Glomerular endothelial cell (primary cell): ENCODE measurements at regions not wholly inside any gene's neighbourhood (a gene's known extent, or its start where the extent isn't known, plus 50 kb on each side); places are given as distances from the start of the nearest gene placed in this dataset.

Experiments
- DNase-seq: peaks from one replicate; pipeline ENCODE4 v3.0.0-alpha.2; 2011; ENCODE audit warnings: low read depth, low spot score; ENCODE audit errors: extremely low read depth

DNA sequence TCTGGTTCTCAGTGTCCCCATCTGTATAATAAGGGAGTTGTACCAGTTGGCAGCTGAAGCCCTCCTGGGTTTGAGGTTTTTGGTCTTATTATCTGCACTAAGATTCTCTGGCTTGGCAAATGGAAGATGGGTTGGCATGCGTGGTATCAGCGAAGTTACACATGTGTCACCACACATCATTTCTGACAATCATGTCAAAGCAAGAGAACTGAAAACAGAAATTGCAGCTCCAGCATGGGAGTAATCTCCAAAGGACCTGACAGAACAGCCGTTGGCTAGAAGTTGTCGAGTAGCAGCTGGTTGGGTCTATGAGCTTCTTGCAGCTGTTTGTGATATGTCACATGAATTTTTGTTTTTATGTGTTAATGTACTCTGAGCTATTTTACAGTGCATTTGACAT is 317.4 kb downstream of the SLC4A3 start:
- DNase-seq = no peak

DNA sequence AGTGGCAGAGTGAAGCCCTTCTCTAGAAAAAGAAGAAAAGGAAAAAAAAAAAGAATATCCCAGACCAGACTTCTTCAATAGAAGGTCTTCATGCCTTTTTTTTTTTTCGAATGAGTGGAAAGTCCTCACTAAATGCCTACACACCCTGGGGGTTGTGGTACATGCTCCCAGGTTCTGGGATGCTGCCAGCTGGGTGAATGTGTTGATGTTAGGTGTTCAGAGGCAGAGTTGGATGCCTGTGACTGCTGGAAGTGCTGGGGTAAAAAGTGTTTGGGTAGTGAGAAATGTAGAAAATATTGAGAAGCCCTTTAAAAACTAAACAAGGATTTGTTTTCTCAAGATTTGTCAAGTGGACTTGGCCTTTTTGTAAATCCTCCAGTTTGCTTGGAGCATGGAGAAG is 318.6 kb downstream of the SLC4A3 start:
- DNase-seq = no peak

DNA sequence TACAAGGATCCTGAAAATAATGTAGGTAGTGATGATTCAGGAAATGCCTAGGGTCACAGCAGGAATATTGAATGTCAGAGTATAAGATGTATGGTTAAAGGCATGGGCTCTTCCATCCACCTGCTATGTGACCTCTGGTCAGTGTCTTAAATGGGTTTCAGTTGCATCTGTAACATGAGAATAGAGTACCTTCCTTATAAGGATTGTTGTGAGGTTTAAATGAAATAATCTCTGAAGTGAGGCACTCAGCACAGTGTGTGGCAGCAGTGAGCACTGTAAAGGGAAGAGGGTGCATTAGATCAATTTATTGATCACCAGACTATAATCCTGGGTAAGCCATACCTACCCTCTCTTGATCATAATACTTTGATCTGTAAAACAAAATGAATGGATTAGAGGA is 319.1 kb downstream of the SLC4A3 start:
- no peak for DNase-seq

DNA sequence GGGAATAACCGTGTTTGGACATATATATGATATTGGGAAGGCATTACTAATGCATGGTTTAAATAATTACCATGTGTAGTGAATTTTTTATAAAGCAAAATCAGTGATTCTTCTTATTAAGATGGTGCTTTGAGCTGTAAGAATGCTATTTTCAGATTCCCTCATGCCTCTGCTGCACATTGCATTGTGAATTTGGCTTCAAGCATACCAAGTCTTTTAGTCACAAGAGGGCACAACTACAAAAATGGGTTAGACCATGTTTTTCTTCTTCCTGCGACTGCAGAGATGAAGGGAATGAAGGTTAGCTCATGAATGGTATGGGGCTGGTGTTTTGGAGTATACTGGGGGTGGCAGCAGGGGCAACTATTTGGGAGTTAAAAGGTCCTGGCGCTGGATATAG is 320.1 kb downstream of the SLC4A3 start:
- DNase-seq = no peak

DNA sequence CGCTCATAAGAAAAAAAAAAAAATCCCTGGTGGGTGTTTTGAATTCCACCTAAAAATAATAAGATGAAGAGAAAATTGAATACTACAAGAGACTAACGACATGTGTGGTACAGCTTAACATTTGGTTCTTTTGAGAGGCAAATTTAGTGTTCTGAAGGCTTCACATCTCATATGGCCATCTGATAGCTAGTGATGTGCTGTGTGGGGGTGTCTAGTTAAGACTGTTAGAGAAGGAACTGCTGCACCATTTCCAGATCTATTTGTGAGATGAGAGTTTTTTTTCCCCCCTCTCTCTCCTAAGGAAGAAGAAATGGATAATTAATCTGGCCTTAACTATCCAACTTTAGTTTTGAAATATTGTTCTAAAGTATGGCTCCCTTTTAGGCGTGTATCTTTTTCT is 321.6 kb downstream of the SLC4A3 start:
- DNase-seq = no peak

DNA sequence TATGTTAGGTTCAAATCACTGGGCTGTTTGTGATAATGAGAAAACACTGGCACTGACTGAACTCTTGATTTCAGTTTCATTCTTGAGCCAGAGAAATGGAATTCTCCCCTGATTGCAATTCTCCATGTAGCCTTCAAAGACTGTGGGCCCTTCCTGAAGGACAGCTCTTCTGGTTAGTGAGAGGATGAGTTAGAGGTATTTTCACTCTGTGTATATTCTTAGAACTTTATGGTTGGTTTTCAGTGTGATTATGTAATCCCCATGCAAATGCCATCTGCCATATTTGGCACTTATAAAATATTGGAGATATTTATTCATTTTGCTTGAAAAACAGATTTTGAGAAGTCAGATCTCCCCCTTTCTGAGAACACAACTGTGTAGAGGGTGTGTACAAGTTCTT is 323.7 kb downstream of the SLC4A3 start:
- no peak for DNase-seq

DNA sequence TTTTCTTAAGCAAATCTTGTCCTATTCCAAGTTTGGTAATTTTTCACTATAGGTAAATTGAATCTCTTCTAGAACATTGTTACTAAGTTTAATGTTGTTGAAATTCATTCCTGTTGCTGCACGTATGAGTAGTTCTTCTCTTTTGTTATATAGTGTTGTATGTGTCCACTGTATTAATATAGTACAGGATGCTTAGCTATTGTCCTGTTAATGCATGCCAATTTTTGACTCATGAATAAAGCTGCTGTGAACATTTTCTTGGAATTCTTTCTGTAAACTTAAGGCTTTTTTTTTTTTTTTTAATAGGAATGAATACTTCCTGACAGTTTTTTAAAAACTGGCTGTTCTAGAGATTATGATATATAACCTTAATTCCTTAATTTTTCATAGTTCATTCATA is 326.9 kb downstream of the SLC4A3 start:
- no peak for DNase-seq

DNA sequence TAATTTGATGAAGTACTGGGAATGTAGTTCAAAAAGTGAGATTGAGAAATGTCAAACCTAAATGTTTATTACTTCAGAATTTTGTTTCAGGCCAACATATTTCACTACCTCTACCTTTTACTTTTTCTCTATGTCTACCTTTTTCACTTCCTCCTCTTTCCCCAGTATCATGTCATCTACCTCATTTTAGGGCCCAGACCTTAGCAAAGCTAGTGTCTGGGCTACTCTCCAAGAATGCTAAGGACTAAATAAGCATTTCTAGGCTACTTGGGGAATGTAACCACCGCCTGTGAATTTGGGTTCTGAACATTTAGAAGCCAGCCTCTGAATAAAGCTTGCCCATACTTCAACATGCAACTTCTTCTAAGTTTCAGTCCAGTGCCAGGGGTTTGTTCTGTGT is 330.4 kb downstream of the SLC4A3 start:
- DNase-seq = no peak

DNA sequence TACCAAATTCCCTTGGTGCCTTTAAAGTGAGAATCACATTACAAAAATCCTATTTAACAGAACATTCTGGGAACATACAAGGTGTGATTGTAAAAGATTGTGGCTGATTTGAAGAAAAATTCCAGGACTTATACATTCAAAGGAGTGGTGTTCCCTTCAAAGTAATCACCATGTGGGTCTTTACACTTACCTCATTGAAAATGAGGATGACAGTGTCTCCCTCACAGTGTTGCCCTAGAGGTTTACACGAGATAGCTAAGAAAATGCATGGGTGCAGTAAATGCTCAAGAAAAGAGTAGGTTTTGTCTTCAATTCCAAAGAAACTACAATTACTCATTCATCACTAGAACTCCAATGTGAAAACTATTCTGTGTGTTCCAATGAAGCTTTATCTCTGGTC is 331.5 kb downstream of the SLC4A3 start:
- no peak for DNase-seq

DNA sequence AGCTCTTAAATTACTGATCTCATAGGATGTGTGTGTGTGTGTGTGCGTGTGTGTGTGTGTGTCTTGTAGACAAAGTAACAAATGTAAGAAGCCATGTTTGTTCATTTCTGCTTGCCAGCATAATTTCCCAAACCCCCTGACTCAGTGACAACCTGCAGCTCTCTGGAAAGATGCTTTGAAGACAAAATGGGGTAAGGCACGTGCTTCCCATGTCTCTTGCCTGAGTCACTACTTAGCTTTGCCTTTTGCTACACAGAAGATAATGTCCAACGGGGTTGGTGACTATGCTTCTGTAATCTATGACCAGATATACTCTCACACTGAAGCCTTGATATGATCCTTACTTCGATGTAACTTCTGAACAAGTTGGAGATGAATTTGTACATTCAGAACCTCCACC is 332.0 kb downstream of the SLC4A3 start:
- DNase-seq = no peak

DNA sequence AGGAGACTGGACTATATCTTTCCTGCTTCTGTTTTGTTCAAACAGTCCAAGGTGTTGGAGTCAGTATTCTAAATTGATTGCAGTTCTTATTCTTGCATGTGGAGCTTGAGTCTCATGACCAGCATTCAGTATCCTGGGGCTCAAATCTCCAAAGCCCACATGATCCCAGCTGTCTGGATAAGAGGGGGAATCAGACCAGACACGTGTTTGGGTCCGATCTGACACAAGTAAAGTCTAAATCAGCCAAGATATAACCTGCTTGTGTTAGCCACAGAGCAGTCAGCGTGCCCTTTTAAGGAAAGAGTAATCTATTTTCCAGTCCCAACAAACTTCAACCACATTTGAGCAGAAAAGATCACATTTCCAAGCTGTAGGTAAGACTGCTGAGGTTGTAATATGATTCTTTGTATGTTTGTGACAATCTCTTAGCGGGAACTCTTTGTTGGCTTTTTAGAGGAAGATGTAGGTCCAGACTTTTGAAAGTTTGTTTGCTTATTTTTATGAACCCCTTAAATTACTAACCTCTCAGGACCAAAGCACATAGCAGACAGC is 334.6 kb downstream of the SLC4A3 start:
- DNase-seq = no peak

DNA sequence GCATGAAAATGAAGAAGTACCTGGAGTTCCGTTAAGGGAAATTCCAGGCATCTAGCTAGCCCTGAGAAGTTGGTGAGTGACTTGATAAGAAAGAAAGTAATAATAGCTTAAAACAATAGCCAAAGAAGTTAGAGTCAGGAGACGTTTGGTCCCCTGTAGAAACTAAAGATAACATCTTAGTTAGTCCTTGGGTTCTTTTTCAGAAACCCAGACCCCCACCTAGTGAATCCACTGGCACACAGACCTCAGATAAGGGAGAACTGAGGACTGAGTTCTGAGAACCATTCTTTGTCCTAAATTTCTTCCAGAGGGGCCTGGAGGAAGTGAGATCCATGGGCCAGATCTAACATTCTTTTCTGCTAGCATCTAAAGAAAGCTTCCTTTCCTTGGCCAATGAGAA is 335.4 kb downstream of the SLC4A3 start:
- no peak for DNase-seq

DNA sequence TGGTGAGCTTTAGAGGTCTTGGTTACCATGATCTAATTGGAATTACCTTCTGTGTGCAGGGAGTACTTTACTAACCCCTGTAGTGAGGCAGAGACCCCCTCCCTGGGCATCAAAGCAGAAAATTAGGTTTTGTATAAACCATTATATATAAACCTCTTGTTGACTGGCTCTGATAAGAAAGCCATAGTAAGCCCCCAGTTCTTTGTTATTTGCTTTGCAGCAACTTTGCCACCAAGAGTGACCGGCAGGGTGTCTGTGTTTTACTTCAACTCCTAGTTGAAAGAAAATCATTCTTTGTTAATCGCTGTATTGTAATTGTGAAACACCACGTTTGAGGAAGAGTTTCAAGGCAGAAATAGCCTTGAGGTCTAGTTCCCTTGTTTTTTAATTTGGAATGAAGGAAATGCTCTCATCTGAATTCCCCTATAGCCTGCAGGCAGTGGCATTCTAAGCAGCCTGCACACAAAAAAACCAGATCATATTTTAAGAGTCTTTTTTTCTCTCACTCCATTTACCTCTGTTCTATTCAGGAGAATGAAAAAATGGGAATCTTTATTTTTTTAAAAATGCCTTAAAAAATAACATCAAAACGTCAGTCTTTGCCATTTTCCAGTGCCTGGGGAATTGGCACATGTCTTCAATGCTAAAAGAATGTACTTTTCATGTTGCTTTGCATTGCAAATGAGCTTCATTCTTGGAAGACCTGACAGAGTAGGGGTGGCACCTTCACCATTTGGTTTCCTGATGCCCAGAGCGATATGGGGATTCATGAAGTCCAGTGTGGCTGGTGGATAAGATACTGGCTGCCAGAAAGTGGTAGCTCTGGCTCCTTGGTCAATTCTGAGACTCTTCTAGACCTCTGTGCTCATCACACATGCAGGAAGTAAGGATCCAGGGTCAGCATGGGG is 338.1 kb downstream of the SLC4A3 start:
- no peak for DNase-seq

DNA sequence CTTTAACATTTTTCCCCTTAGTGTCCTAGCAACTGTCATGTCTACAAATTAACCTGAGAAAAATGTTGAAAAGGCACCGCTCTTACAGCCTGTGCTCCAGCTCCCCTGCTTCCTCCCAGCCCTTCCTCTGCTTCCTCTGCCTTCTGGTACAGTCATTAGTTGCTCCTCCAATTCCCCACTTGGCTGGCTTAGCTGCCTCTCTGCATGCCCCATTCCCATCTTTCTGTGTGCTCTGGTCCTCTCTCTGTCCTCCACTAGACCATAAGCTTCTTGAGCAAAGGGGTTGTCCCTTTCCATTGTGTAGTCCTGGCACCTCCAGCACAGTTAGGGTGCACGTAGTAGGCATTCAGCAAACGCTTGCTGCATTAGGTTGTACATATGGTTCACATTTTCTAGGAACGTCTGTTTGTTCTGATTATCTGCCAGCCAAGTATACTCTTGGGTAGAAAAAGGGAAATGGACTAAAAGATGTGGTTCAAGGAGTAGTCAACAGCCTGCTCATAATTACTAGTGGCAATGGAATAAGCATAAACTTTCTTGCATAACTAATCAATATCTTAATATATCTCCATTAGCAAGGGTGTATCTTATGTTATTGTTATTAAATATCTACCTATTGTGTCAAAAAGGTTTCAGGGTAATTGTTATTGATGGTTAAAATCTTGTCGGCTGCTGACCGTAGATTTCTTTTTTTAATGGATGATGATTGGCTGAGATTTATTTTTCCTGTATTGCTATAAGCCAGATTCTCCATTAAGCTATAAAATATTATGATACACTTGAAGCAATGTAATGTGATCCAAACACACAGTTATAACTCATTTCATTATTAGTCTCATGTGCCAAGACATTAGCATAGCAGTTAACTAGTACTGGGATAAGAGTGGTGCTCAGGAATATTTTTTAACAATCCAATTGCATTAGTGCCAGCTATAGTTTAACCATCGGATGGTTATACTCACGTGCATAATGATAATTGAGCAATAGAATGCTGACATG is 340.1 kb downstream of the SLC4A3 start:
- DNase-seq = no peak

DNA sequence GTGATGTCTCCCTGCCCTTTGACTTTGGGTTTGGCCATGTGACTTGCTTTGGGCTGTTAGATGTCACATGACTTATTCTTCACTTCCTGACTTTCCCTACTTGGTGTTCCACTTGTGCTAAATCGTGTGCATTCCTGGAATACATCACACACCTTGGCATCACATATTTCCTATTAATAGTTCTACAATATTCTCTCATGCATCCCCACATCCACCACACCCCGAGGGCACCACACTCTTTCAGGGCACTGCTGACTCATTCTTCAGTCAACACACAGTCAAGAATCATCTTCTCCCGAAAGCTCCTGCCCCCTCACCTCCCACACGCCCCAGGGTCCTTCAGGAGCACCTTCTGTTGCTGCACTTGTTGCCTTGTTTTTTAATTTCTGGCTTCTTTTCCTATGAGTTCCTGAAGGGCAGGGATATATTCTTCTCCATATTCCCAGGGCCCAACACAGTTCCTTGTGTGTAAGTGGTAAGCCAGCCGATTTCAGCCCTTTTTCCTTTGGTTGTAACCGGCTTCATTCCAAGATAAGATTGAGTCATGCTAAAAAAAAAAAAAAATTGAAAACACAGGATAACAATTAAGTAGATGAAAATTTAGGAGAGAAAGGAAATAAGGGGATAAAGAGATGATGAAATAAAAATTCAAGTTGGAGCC is 341.4 kb downstream of the SLC4A3 start:
- no peak for DNase-seq

DNA sequence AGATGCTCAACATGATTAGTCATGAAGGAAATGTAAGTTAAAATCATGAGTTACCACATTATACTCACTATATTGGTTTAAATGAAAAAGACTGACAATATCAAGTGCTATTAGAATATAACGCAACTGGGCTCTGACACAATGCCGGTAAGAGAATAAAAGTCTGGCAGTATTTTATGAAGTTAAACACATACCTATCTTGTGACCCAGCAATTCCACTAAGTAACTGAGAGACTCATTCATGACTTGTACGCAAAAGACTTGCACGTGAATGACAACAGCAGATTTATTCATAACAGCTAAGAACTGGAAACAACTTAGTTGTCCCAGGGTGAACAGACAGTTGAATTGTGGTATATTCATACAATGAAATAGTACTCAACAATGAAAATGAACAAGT is 342.1 kb downstream of the SLC4A3 start:
- no peak for DNase-seq

DNA sequence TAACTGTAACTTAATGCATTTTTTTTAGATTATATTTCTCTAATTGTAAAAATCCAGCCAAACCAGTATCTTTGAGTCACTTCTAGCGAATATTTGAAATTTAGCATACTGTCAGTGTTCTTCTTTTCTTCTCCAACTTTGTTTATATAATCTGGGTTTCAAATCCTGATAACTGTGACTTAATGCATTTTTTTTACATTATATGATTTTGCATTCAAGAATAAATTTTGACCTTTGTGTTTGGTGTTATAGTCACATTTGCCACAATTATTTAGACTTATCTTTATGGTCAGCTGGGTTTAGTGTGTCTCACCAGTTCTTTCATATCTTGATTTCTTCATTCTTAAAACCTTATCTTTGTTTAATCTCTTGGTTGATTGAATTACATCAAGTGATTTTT is 345.7 kb downstream of the SLC4A3 start:
- DNase-seq = no peak

DNA sequence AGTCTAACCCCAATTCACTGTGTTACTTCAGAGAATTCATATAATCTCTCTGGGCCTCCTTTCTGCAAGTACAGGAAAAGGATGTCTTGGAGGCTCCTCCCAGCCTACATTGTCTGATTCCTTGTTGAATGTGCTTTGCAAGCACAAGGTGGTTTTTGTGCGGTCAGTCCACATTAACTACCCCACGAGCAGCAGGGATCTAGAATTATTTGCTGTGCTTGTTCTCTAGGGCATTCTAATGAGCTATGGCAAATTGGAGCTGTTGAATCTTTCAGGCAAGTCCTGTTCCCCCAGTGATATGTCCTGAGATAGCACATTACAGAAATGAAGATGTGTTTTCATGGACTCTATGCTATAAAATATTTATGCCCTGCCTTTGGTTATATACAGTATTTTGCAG is 349.4 kb downstream of the SLC4A3 start:
- no peak for DNase-seq

DNA sequence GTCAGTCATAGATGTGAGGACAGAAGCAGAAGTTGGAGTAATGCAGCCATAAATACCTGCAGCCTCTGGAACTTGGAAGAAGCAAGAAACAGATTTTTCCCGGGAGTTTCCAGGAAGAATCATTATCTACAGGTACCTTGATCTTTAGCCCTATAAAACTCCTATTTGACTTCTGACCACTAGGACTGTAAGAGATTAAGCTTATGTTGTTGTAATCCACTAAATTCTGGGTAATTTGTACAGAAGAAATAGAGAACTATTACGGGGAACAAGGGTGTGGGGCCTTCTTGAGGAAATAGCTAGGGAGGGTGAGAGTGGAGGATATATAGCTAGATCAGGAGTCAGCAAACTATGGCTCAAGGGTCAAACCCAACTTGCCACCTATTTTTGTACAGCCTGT is 353.2 kb downstream of the SLC4A3 start:
- DNase-seq = no peak

DNA sequence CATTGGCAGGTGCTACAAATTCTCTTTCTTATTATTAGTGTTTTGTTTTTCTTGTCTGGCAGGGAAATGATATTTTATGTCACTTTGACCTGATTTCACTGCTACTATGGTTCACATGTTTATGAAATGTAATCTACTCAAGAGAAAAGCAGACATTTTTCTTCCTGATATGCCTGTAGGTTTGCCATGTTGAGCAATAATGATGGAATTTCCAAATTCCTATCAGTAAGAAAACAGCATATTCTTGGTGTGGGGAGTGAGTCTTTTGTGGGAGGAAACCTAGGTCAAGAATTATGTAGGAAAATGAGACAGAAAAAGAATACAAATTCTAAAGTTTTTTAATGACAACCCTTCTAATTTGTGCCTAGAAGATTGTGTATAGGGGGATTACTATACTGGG is 356.4 kb downstream of the SLC4A3 start:
- no peak for DNase-seq

DNA sequence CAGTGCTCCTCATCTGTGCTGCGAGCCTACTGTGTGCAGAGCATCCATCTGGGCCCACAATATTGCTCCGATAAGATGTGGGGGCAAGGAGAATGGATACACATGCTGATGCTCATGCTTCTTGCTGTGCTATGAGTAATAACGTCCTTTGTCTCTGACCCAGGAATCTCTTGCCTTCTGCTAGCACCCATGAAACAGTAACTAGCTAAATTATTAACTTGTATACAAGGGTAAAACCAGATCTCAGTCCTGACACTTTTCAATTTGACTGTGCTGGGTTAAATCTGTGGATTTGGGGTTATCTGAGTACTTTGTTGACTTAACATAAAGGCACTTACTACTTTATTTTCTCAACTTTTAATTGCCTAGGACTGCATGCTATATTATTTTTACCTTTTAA is 357.6 kb downstream of the SLC4A3 start:
- no peak for DNase-seq
